HG02588 (cell line): ENCODE measurements at regions not wholly inside any gene's neighbourhood (a gene's known extent, or its start where the extent isn't known, plus 50 kb on each side); places are given as distances from the start of the nearest gene placed in this dataset.

Source experiments
- ATAC-seq: cut with Tn5 transposase; IDR thresholded peaks from one replicate; pipeline ENCODE4 v1.9.1; 2021; ENCODE audit warnings: mild to moderate bottlenecking, moderate library complexity; ENCODE audit not compliant: unreplicated experiment

- no peak for ATAC-seq
These were observed 401.1 kb upstream of the TLE4 start for GRCh38 chr9:79170643-79171042.

GRCh38 chr9:79173932-79174331 is 397.8 kb upstream of the TLE4 start:
- no peak for ATAC-seq

GRCh38 chr9:79176014-79176697 is 395.6 kb upstream of the TLE4 start:
- ATAC-seq, result no peak

- ATAC-seq, result no peak
These were observed 386.9 kb upstream of the TLE4 start for GRCh38 chr9:79184831-79185230.

DNA sequence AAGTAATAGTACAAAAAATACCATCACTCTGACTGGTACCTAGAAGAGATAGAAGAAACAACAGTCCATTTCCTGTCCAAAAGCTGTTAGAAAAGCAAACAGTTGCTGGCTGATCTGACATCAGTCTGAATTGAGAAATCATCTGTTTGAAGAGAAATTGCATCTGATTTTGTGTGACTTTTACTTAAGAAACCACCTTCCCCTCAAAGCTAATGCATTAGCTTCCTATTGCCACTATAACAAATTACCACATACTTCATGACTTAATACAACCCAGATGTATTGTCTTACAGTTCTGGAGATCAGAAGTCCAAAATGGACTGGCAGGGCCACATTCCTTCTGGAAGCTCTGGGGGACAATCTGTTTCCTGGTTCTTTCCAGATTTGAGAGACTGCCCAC is 385.9 kb upstream of the TLE4 start:
- ATAC-seq, result no peak

- ATAC-seq, result no peak
These were observed 382.2 kb upstream of the TLE4 start for GRCh38 chr9:79189511-79189924.

DNA sequence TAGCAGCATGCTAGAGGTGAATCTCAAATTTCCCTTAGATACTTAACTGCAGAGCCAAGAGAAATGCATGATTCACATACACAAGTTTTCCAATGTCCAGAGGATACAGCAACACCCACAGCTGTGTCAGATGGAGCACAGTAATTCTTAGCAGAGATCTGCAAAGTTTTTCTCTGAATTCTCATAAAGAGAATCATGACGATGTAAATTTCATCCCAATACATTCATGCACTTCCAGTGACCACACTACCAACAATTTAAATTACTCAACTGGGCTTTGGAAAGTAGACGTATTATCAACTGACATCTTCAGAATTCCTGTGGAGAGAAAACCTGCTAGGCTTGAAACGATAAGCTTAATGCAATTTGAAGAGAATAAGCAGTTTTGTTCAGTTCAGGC is 378.8 kb upstream of the TLE4 start:
- no peak for ATAC-seq

DNA sequence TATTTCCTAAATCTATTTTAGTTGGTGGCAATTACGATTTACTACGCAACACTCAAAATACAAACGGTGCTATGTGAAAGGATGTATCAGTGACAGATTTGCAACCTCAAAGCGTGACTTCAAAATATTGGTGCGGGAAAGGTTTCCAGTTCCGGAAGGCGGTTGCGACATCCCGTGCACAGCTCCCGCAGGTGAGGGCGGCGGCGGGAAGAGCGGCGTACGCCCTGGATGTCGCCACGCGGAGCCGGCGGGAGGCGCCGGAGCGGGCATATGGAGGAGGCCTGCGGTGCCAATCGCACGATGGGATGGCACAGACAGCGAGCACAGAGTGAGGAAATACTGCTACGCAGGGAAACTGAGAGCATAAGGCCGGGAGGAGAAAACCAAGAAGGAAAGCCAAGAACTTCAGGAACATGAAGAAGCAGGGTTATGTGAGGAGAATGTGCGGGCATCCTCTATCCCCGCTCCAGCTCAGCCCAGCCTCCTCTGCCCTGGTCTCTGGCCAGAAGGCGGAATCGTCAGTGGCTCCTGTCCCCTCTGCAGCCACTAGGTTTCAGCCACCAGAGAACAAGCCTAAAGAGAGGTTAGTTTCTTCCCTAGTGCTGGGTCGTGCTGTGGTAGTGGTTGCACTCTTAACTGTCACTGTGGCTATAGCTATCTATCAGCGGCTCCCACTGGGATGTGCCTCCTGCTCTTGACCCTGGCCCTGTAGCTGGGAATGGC is 378.1 kb upstream of the TLE4 start:
- no peak for ATAC-seq

DNA sequence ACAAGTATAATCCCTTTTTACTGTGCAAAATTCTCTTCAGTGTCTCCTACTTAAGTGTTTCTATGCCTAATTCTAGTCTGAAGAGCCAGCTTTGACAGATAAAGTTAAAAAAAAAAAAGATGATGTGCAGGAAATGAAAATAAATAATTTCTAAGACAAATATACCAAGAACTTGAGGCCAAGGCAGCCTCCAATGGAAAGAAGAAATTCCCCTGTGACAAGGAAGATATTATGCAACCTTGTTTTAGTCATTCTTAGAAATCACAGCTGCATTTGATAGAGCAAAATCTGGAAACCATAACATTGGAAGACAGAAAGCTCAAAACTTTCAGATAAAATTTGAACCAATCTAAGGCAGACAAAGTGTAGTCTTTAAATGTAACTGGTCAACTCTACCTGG is 375.9 kb upstream of the TLE4 start:
- ATAC-seq, result no peak

GRCh38 chr9:79196606-79197005 is 375.2 kb upstream of the TLE4 start:
- no peak for ATAC-seq

DNA sequence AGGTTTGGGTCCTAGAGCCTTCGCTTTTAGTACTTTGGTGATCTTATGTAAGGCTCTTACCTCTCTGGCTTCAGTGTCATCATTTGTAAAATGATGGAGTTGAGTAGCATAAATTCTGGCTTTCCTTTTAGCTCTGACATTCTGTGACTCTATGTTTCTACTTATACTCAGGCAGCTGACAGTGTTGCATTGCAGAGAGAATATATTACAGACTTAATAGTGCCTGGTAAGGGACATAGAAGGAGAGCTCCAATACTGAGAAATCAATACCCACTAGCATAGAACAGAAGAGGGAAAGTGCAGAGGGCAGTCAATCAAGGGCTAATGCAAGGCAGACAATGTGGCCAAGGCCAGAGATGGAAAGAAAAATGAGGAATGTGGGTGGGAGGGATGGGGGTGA is 371.4 kb upstream of the TLE4 start:
- ATAC-seq, result no peak

DNA sequence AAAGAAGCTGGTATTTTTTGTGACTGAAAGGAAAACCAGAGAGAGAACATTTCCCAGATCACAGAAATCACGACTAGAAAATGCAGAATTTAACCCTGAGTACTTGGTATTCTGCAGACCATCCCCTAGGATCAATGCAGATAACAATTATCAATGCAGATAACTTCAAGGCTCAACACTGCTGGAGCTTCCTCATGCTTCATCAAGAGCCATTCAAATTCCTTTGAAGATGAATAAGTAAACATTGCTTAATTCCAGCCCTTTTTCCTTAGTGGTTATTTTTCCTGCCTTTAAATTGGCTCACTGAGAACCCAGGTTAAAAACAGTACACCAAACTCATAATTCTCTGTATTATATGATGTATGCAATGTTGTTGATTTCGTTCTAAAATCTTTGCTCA is 370.1 kb upstream of the TLE4 start:
- ATAC-seq, result no peak

DNA sequence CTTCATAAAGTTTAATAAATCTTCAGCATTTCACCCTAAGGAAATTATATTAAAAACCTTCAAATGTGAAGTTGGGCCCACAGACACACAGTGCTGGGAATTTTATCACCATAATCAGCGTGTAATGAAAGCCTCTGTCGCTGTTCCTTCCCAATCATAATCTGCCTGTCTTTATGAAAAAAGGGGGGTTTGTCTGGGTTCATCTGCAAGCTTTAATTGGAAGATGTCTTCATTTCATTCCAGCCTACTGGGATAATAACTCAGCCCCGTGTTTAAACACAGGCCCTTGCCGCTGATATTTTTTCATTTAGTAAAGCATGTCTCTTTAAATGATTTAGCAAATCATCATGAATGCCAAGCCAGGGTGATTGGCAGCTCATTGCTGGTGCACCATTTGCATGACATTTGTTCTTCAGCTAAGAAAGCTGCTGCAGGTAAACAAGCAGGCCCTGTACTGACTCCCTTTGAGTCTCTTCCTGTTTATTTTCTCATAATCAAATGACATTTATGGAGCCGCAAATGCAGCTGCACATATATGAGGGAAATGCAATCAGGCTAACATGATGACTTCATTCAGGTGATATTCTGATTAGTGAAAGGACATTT is 362.9 kb upstream of the TLE4 start:
- no peak for ATAC-seq

GRCh38 chr9:79210541-79211243 is 361.1 kb upstream of the TLE4 start:
- no peak for ATAC-seq

DNA sequence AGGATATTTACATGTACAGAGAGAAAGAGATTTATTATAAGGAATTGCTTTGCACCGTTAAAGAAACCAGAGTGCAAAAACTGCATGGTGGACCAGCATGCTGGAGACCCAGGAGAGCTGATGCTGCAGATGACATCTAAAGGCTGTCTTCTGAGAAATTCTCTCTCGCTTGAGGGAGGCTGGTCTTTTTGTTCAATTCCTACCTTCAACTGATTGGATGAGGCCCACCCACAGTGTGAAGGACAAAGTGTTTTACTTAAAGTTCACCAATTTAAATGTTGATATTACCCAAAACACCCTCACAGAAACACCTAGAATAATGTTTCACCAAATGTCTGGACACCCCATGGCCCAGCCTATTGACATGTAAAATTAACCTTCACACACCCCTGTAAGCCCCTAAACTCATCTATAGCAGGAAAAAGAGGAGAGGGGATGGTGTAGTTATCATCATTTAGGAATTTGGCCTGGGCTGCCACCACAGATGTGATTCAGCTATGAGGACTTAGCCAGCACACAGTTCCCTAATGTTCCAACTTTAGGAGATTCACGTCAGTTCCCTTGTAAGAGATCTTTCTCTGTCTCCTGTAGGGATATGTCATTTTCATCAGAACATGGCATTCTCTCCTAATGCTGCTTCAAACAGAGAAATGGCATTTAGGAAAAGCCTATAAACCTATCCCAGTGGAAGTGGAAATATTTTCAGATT is 358.2 kb upstream of the TLE4 start:
- ATAC-seq, result no peak

- ATAC-seq, result no peak
These were observed 355.9 kb upstream of the TLE4 start for GRCh38 chr9:79215821-79216220.

- ATAC-seq, result no peak
These were observed 351.5 kb upstream of the TLE4 start for GRCh38 chr9:79220251-79220650.

GRCh38 chr9:79220666-79221065 is 351.1 kb upstream of the TLE4 start:
- no peak for ATAC-seq

DNA sequence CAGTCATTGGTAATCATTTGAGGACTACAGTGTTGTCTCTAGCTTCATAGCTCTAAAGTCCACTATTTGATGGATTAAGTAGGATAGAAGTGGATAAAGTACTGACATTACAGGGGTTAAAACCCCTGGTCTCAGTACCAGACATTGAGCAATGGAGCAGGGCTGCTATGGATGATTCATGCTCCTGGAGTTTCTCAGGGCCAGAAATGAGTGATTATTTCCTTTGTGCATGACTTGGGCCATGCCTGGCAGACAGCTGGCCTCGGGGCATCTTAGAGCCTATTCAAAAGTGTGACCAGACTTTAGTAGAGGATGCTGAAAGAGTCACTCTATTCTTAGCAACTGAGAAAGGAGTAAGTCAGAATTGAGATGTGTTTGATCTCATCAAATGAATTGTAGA is 350.7 kb upstream of the TLE4 start:
- no peak for ATAC-seq

GRCh38 chr9:79222483-79222882 is 349.3 kb upstream of the TLE4 start:
- ATAC-seq, result no peak
